Sigmoid colon (tissue), 6 donors: ENCODE measurements at regions not wholly inside any gene's neighbourhood (a gene's known extent, or its start where the extent isn't known, plus 50 kb on each side); places are given as distances from the start of the nearest gene placed in this dataset.

Source experiments
- DNase-seq: peaks from one replicate; pipeline ENCODE4 v3.0.0-alpha.2; 2019
- H3K27ac ChIP-seq, 4 donors: fragments of 200-600 bp; sonication (generic); one replicate each; pipeline ENCODE4 v1.5.1; 2016 to 2019; ENCODE audit warnings: mild to moderate bottlenecking in 1 of 4
- H3K27me3 ChIP-seq, 3 donors: fragments of 200-600 bp; sonication (generic); one replicate each; pipeline ENCODE4 v1.5.1; 2019; ENCODE audit warnings: mild to moderate bottlenecking in 1 of 3
- H3K36me3 ChIP-seq, 4 donors: fragments of 200-600 bp; sonication (generic); one replicate each; pipeline ENCODE4 v1.5.1; 2016 to 2019
- H3K4me1 ChIP-seq, 4 donors: fragments of 200-600 bp; sonication (generic); one replicate each; pipeline ENCODE4 v1.5.1; 2017 to 2019
- H3K4me3 ChIP-seq, 4 donors: fragments of 200-600 bp; sonication (generic); one replicate each; pipeline ENCODE4 v1.5.1; 2017 to 2019; ENCODE audit warnings: mild to moderate bottlenecking in 2 of 4, moderate library complexity in 1 of 4
- H3K9me3 ChIP-seq, 4 donors: fragments of 200-600 bp in 3 of 4; sonication (generic) in 3 of 4; one replicate each; pipeline versions ENCODE4 v1.5.1 to v1.6.1; 2013 to 2019
- CTCF ChIP-seq, 4 experiments: fragments of 450-650 bp in 3 of 4; fragments of 200-600 bp in 1 of 4; IDR thresholded peaks; one replicate each; pipeline ENCODE4 v1.5.1; 2016 to 2019; ENCODE audit warnings: antibody characterized with exemption in 4 of 4, mild to moderate bottlenecking in 3 of 4, moderate library complexity in 2 of 4
- EP300 ChIP-seq, 4 donors: sonication (generic); formaldehyde crosslinking; IDR thresholded peaks; one replicate each; pipeline ENCODE4 v1.6.1; 2017; ENCODE audit warnings: antibody characterized with exemption in 4 of 4
- POLR2A ChIP-seq, 2 donors: fragments of 450-650 bp; IDR thresholded peaks; one replicate each; pipeline ENCODE4 v1.6.1; 2016; ENCODE audit warnings: antibody characterized with exemption in 2 of 2, mild to moderate bottlenecking in 2 of 2, moderate library complexity in 2 of 2
- POLR2AphosphoS5 ChIP-seq, 4 donors: sonication (generic); formaldehyde crosslinking; IDR thresholded peaks; one replicate each; pipeline ENCODE4 v1.6.1; 2017; ENCODE audit warnings: antibody characterized with exemption in 4 of 4
- WGBS, 2 donors: extraction: QIAGEN DNeasy Blood & Tissue Kit; methylation state at CpG; one replicate each; pipeline ENCODE4 v1.1.7; 2013; 5-methylcytosine and 5-hydroxymethylcytosine counted together
- intact Hi-C: fragments of 100-400 bp; cut with DNase I; formaldehyde crosslinking; loops from one replicate; pipeline ENCODE4 v1.15.1; 2023
- donor health status: healthy with polysubstance abuse.
- donor health status: healthy.

GRCh38 chr14:56889705-56890104 is 79.4 kb upstream of the OTX2 start:
- no peaks in the 10 kb centered on the region for H3K4me1 ChIP-seq
- H3K36me3 ChIP-seq: no peaks in the 10 kb centered on the region
- no peak overlapping the region for H3K27ac ChIP-seq
- TF ChIP-seq POLR2AphosphoS5 (IDR thresholded peaks at IDR 0.05) (no peak), CTCF (IDR thresholded peaks at IDR 0.05) (no peak), POLR2A (IDR thresholded peaks at IDR 0.05) (no peak), EP300 (IDR thresholded peaks at IDR 0.05) (no peak)
- no peak for DNase-seq
- peaks cover 0 to 16% (median 0%) of the 10 kb centered on the region in 3 donors for H3K27me3 ChIP-seq
- 62 to 77% methylated on average over 2 of the region's 2 CpGs for WGBS, 2 donors
- H3K4me3 ChIP-seq: no peak overlapping the region
- intact Hi-C loops: no loop called here
- H3K9me3 ChIP-seq: no peaks in the 10 kb centered on the region

GRCh38 chr14:56888274-56888673 is 78.0 kb upstream of the OTX2 start:
- H3K4me1 ChIP-seq: no peaks in the 10 kb centered on the region
- intact Hi-C loops: no loop called here
- H3K9me3 ChIP-seq: no peaks in the 10 kb centered on the region
- 65 to 70% methylated on average over 3 of the region's 3 CpGs for WGBS, 2 donors
- DNase-seq: no peak
- no peak overlapping the region for H3K27ac ChIP-seq
- peaks cover 0 to 16% (median 0%) of the 10 kb centered on the region in 3 donors for H3K27me3 ChIP-seq
- H3K4me3 ChIP-seq: no peak overlapping the region
- H3K36me3 ChIP-seq: no peaks in the 10 kb centered on the region
- no peak for TF ChIP-seq CTCF (IDR thresholded peaks at IDR 0.05)
- no peak for TF ChIP-seq EP300 (IDR thresholded peaks at IDR 0.05)
- no peak for TF ChIP-seq POLR2AphosphoS5 (IDR thresholded peaks at IDR 0.05)
- no peak for TF ChIP-seq POLR2A (IDR thresholded peaks at IDR 0.05)

GRCh38 chr14:56887216-56887615 is 76.9 kb upstream of the OTX2 start:
- intact Hi-C loops: no loop called here
- no peak overlapping the region for H3K4me3 ChIP-seq
- no peaks in the 10 kb centered on the region for H3K36me3 ChIP-seq
- no peaks in the 10 kb centered on the region for H3K9me3 ChIP-seq
- no peaks in the 10 kb centered on the region for H3K4me1 ChIP-seq
- no peak overlapping the region for H3K27ac ChIP-seq
- DNase-seq: no peak
- H3K27me3 ChIP-seq: peaks cover 0 to 16% (median 0%) of the 10 kb centered on the region in 3 donors
- TF ChIP-seq POLR2A (IDR thresholded peaks at IDR 0.05) (no peak), POLR2AphosphoS5 (IDR thresholded peaks at IDR 0.05) (no peak), EP300 (IDR thresholded peaks at IDR 0.05) (no peak), CTCF (IDR thresholded peaks at IDR 0.05) (no peak)
- 59 to 69% methylated on average over 2 of the region's 2 CpGs for WGBS, 2 donors

GRCh38 chr14:56886471-56887062 is 76.3 kb upstream of the OTX2 start:
- TF ChIP-seq POLR2AphosphoS5 (IDR thresholded peaks at IDR 0.05): no peak
- no peak for TF ChIP-seq POLR2A (IDR thresholded peaks at IDR 0.05)
- TF ChIP-seq CTCF (IDR thresholded peaks at IDR 0.05): no peak
- TF ChIP-seq EP300 (IDR thresholded peaks at IDR 0.05): no peak
- DNase-seq: no peak
- peaks cover 0 to 16% (median 0%) of the 10 kb centered on the region in 3 donors for H3K27me3 ChIP-seq
- intact Hi-C loops: no loop called here
- H3K9me3 ChIP-seq: no peaks in the 10 kb centered on the region
- no peaks in the 10 kb centered on the region for H3K4me1 ChIP-seq
- WGBS, 2 donors: 70 to 73% methylated on average over 6 of the region's 6 CpGs
- H3K27ac ChIP-seq: no peak overlapping the region
- H3K36me3 ChIP-seq: no peaks in the 10 kb centered on the region
- H3K4me3 ChIP-seq: no peak overlapping the region

GRCh38 chr14:56885825-56886224 is 75.5 kb upstream of the OTX2 start:
- Histone ChIP-seq H3K9me3 (no peaks in the 10 kb centered on the region), H3K4me1 (no peaks in the 10 kb centered on the region), H3K36me3 (no peaks in the 10 kb centered on the region), H3K27ac (no peak overlapping the region), H3K27me3 (peaks cover 0 to 16% (median 0%) of the 10 kb centered on the region in 3 donors), H3K4me3 (no peak overlapping the region)
- no peak for DNase-seq
- 46 to 51% methylated on average over 2 of the region's 2 CpGs for WGBS, 2 donors
- TF ChIP-seq EP300 (IDR thresholded peaks at IDR 0.05) (no peak), POLR2A (IDR thresholded peaks at IDR 0.05) (no peak), CTCF (IDR thresholded peaks at IDR 0.05) (no peak)
- intact Hi-C loops: no loop called here
